ENCODE measurements at regions not wholly inside any gene's neighbourhood (a gene's known extent, or its start where the extent isn't known, plus 50 kb on each side); places are given as distances from the start of the nearest gene placed in this dataset.
A peak's percentile ranks its signal among the peaks of the same experiment; 100 is the strongest.

DNA sequence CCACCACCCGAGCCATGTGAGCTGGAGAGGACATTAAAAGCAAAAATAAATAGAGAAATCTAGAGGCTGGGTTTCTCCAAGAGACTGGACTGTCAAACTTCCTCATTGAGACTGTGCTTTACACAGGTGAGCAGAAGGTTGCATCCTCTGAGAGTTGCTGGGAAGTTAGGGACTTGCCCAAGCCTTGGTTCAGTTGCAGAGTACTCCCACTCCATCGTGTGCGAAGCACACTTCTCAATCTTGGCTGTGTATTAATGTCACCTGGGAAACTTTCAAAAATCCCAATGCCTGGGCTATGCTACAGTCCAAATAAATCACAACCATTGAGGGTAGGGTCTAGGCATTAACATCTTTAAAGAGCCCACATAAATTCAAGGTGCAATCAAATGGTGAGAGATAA, 89.2 kb downstream of the ZNF330 start:
- TF ChIP-seq, protein P1, sequence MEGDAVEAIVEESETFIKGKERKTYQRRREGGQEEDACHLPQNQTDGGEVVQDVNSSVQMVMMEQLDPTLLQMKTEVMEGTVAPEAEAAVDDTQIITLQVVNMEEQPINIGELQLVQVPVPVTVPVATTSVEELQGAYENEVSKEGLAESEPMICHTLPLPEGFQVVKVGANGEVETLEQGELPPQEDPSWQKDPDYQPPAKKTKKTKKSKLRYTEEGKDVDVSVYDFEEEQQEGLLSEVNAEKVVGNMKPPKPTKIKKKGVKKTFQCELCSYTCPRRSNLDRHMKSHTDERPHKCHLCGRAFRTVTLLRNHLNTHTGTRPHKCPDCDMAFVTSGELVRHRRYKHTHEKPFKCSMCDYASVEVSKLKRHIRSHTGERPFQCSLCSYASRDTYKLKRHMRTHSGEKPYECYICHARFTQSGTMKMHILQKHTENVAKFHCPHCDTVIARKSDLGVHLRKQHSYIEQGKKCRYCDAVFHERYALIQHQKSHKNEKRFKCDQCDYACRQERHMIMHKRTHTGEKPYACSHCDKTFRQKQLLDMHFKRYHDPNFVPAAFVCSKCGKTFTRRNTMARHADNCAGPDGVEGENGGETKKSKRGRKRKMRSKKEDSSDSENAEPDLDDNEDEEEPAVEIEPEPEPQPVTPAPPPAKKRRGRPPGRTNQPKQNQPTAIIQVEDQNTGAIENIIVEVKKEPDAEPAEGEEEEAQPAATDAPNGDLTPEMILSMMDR (IDR thresholded peaks at IDR 0.05; ENCODE audit: insufficient read depth, low read depth, low read length), result no peak
- H3K4me3 ChIP-seq (ENCODE audit: low read depth, low read length), result no peak overlapping the region
- DNase-seq (ENCODE audit: low read depth), result no peak

GRCh38 chr4:141311246-141312204, 90.8 kb downstream of the ZNF330 start:
- no peak overlapping the region for H3K4me3 ChIP-seq (ENCODE audit: low read depth, low read length)
- TF ChIP-seq, protein P1 (IDR thresholded peaks at IDR 0.05; ENCODE audit: insufficient read depth, low read depth, low read length), result no peak
- DNase-seq (ENCODE audit: low read depth), result no peak

- H3K4me3 ChIP-seq (ENCODE audit: low read depth, low read length), result no peak overlapping the region
- no peak for DNase-seq (ENCODE audit: low read depth)
- TF ChIP-seq, protein P1 (IDR thresholded peaks at IDR 0.05; ENCODE audit: insufficient read depth, low read depth, low read length), result no peak
These were observed 93.9 kb downstream of the ZNF330 start for GRCh38 chr4:141314627-141315026.

DNA sequence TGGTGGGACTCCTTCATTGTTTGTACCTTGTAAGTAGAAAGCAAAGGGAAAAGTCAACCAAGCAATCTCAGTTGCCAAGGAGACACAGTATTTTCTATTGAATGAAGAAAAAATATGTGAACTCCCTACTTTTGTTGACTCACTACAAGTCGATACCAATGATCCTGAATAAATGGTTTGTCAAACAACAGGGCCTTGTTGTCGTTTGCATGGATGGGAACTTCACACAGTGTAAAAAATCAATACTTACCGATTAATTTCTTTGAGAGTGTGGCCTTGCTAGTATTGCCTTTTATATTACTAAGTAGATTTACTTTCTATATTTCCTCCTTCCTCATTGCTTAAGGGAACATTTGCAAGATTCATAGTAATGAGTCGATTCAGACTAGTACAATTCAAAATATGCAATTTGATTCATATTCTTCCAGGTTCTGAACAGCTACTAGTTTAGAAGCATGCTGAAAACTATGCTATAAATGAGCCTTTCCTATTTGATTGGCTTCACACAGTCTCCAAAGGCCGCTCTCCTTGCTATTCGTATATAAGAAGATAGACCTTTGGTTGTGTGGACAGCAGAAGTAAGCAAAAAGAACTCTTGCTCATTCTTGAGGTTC, 108.0 kb downstream of the ZNF330 start:
- no peak overlapping the region for H3K4me3 ChIP-seq (ENCODE audit: low read depth, low read length)
- DNase-seq (ENCODE audit: low read depth), result no peak
- TF ChIP-seq, protein P1 (IDR thresholded peaks at IDR 0.05; ENCODE audit: insufficient read depth, low read depth, low read length), result no peak

GRCh38 chr4:141329174-141329569, 108.5 kb downstream of the ZNF330 start:
- TF ChIP-seq, protein P1 (IDR thresholded peaks at IDR 0.05; ENCODE audit: insufficient read depth, low read depth, low read length), result no peak
- peak; percentile 97 for DNase-seq (ENCODE audit: low read depth)
- H3K4me3 ChIP-seq (ENCODE audit: low read depth, low read length), result no peak overlapping the region

DNA sequence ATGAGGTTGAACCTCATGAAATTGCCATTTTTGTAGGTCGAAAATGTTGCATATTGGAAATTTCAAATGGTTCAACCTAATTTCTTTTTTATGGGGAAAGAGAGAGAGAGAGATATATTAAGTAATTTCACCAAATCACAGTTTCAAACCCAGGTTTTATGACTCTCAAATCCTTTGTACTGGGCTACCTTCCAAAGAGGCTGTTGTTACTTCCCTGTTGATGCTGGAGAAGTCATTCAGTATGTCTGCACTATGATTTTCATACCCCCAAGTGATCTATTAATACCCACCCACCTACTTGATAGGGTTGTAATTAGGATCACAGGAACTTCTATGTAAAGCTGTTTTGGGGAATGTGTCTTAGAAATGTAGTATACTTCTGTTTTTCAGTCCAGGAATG, 109.9 kb downstream of the ZNF330 start:
- H3K4me3 ChIP-seq (ENCODE audit: low read depth, low read length), result no peak overlapping the region
- DNase-seq (ENCODE audit: low read depth), result no peak
- TF ChIP-seq, protein P1 (IDR thresholded peaks at IDR 0.05; ENCODE audit: insufficient read depth, low read depth, low read length), result no peak

All from fibroblast of villous mesenchyme (primary cell).